Suprapubic skin (tissue), 4 donors: ENCODE measurements at regions not wholly inside any gene's neighbourhood (a gene's known extent, or its start where the extent isn't known, plus 50 kb on each side); places are given as distances from the start of the nearest gene placed in this dataset.

Experiments used
- EP300 ChIP-seq: sonication (generic); formaldehyde crosslinking; IDR thresholded peaks from one replicate; pipeline ENCODE4 v1.6.1; 2017; ENCODE audit warnings: antibody characterized with exemption
- POLR2A ChIP-seq, 2 donors: fragments of 450-650 bp; IDR thresholded peaks; one replicate each; pipeline ENCODE4 v1.6.1; 2017; ENCODE audit warnings: antibody characterized with exemption in 2 of 2, mild to moderate bottlenecking in 2 of 2, moderate library complexity in 2 of 2
- POLR2AphosphoS5 ChIP-seq, 3 donors: sonication (generic); formaldehyde crosslinking; IDR thresholded peaks; one replicate each; pipeline ENCODE4 v1.6.1; 2017; ENCODE audit warnings: antibody characterized with exemption in 3 of 3
- TF ChIP-seq, protein P1 (sequence below), 2 donors: fragments of 200-600 bp in 1 of 2; fragments of 450-650 bp in 1 of 2; sonication (generic) in 1 of 2; IDR thresholded peaks; one replicate each; pipeline ENCODE4 v1.5.1; 2016 to 2019; ENCODE audit warnings: antibody characterized with exemption in 2 of 2, mild to moderate bottlenecking in 1 of 2, moderate library complexity in 1 of 2

DNA sequence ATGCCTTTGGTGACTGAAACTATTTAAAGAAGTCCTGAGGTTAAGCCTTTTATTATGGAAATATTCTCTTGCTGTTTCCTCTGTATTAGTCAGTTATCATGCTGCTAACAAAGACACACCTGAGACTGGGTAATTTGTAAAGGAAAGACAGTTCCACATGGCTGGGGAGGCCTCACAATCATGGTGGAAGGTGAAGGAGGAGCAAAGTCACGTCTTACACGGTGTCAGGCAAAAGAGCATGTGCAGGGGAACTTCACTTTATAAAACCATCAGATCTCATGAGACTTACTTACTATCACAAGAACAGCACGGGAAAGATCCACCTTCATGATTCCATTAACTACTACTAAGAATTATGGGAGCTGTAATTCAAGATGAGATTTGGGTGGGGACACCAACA is 121.2 kb upstream of the GPR26 start:
- TF ChIP-seq, protein P1, sequence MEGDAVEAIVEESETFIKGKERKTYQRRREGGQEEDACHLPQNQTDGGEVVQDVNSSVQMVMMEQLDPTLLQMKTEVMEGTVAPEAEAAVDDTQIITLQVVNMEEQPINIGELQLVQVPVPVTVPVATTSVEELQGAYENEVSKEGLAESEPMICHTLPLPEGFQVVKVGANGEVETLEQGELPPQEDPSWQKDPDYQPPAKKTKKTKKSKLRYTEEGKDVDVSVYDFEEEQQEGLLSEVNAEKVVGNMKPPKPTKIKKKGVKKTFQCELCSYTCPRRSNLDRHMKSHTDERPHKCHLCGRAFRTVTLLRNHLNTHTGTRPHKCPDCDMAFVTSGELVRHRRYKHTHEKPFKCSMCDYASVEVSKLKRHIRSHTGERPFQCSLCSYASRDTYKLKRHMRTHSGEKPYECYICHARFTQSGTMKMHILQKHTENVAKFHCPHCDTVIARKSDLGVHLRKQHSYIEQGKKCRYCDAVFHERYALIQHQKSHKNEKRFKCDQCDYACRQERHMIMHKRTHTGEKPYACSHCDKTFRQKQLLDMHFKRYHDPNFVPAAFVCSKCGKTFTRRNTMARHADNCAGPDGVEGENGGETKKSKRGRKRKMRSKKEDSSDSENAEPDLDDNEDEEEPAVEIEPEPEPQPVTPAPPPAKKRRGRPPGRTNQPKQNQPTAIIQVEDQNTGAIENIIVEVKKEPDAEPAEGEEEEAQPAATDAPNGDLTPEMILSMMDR (IDR thresholded peaks at IDR 0.05): no peak
- no peak for TF ChIP-seq EP300
- no peak for TF ChIP-seq POLR2A (IDR thresholded peaks at IDR 0.05)
- TF ChIP-seq POLR2AphosphoS5 (IDR thresholded peaks at IDR 0.05): no peak
